ENCODE measurements at regions not wholly inside any gene's neighbourhood (a gene's known extent, or its start where the extent isn't known, plus 50 kb on each side); places are given as distances from the start of the nearest gene placed in this dataset.
"Not testable (repeated sequence)": the region's sequence is repeated elsewhere in the genome, so short reads cannot be mapped to it uniquely, and the experiment has no call there.

- no peak for DNase-seq
Measured at GRCh38 chr9:34907044-34907443, 51.0 kb upstream of the PHF24 start.

- peak; percentile 83 for DNase-seq
Measured at GRCh38 chr9:34899535-34900158, 58.4 kb upstream of the PHF24 start.

- no peak for DNase-seq
Measured at GRCh38 chr9:34898846-34899245, 59.2 kb upstream of the PHF24 start.

GRCh38 chr9:34896112-34896511 is 62.0 kb upstream of the PHF24 start:
- DNase-seq, result no peak

GRCh38 chr9:34892886-34893285 is 65.2 kb upstream of the PHF24 start:
- no peak for DNase-seq

- DNase-seq, result no peak
Measured at GRCh38 chr9:34891386-34891785, 66.7 kb upstream of the PHF24 start.

GRCh38 chr9:34887841-34888240 is 70.2 kb upstream of the PHF24 start:
- no peak for DNase-seq

- DNase-seq, result no peak
Measured at GRCh38 chr9:34884747-34885189, 73.3 kb upstream of the PHF24 start.

GRCh38 chr9:34876096-34876495 is 82.0 kb upstream of the PHF24 start:
- DNase-seq, result no peak

GRCh38 chr9:34869390-34869789 is 88.7 kb upstream of the PHF24 start:
- no peak for DNase-seq

GRCh38 chr9:34866614-34867013 is 91.5 kb upstream of the PHF24 start:
- DNase-seq, result no peak

GRCh38 chr9:34863426-34863825 is 94.7 kb upstream of the PHF24 start:
- no peak for DNase-seq

GRCh38 chr9:34862836-34863235 is 95.2 kb upstream of the PHF24 start:
- DNase-seq, result no peak

- DNase-seq, result no peak
Measured at GRCh38 chr9:34862043-34862442, 96.0 kb upstream of the PHF24 start.

- DNase-seq, result not testable (repeated sequence)
Measured at GRCh38 chr9:34855016-34855415, 103.1 kb upstream of the PHF24 start.

GRCh38 chr9:34830068-34830467 is 120.1 kb upstream of the CCL21 start:
- DNase-seq, result no peak

GRCh38 chr9:34826999-34827538 is 117.1 kb upstream of the CCL21 start:
- no peak for DNase-seq

GRCh38 chr9:34825775-34826174 is 115.8 kb upstream of the CCL21 start:
- no peak for DNase-seq

GRCh38 chr9:34823778-34824177 is 113.8 kb upstream of the CCL21 start:
- DNase-seq, result no peak

GRCh38 chr9:34810187-34810524 is 100.2 kb upstream of the CCL21 start:
- DNase-seq, result no peak

GRCh38 chr9:34809504-34810186 is 99.7 kb upstream of the CCL21 start:
- no peak for DNase-seq

- DNase-seq, result no peak
Measured at GRCh38 chr9:34802916-34803315, 93.0 kb upstream of the CCL21 start.

- no peak for DNase-seq
Measured at GRCh38 chr9:34797367-34797766, 87.4 kb upstream of the CCL21 start.

GRCh38 chr9:34796924-34797323 is 87.0 kb upstream of the CCL21 start:
- DNase-seq, result no peak

- DNase-seq, result no peak
Measured at GRCh38 chr9:34793428-34793827, 83.5 kb upstream of the CCL21 start.
